Endodermal cell (in vitro differentiated cells): ENCODE measurements at regions not wholly inside any gene's neighbourhood (a gene's known extent, or its start where the extent isn't known, plus 50 kb on each side); places are given as distances from the start of the nearest gene placed in this dataset.

Experiments used
- DNase-seq: peaks from one replicate; pipeline ENCODE4 v3.0.0-alpha.2; 2017
- H3K27ac ChIP-seq: 2 replicates; pipeline ENCODE4 v1.5.1; 2013; ENCODE audit warnings: mild to moderate bottlenecking, low read depth, low read length, moderate library complexity
- H3K27me3 ChIP-seq: 2 replicates; pipeline ENCODE4 v1.6.1; 2013; ENCODE audit warnings: mild to moderate bottlenecking, low read length, moderate library complexity; ENCODE audit not compliant: insufficient read depth, control insufficient read depth, poor library complexity, severe bottlenecking
- H3K36me3 ChIP-seq: 2 replicates; pipeline ENCODE4 v1.7.0; 2013; ENCODE audit warnings: mild to moderate bottlenecking, low read length, moderate library complexity; ENCODE audit not compliant: control insufficient read depth, insufficient read depth
- H3K4me1 ChIP-seq: one replicate; pipeline ENCODE4 v1.7.0; 2013; ENCODE audit warnings: low read length; ENCODE audit not compliant: control insufficient read depth, insufficient read depth
- H3K4me3 ChIP-seq: 2 replicates; pipeline ENCODE4 v1.5.1; 2013; ENCODE audit warnings: mild to moderate bottlenecking, low read length, moderate library complexity
- H3K9ac ChIP-seq: 2 replicates; pipeline ENCODE4 v1.6.1; 2013; ENCODE audit warnings: mild to moderate bottlenecking, low read length, moderate library complexity; ENCODE audit not compliant: poor library complexity, severe bottlenecking; ENCODE audit errors: extremely low read depth
- H3K9me3 ChIP-seq: 2 replicates; pipeline ENCODE4 v1.6.1; 2013; ENCODE audit warnings: mild to moderate bottlenecking, low read length, moderate library complexity; ENCODE audit not compliant: control insufficient read depth
- H3K27ac Mint-ChIP-seq: 2 replicates; pipeline ENCODE4 v1.8.0; 2020; ENCODE audit warnings: mixed read lengths
- H3K27me3 Mint-ChIP-seq: 2 replicates; pipeline ENCODE4 v1.8.0; 2021; ENCODE audit warnings: mild to moderate bottlenecking, mixed read lengths; ENCODE audit not compliant: insufficient read depth
- H3K36me3 Mint-ChIP-seq: 2 replicates; pipeline ENCODE4 v1.8.0; 2020; ENCODE audit warnings: low read depth, mixed read lengths
- H3K4me1 Mint-ChIP-seq: 2 replicates; pipeline ENCODE4 v1.8.0; 2020; ENCODE audit warnings: mixed read lengths
- H3K4me3 Mint-ChIP-seq: 2 replicates; pipeline ENCODE4 v1.8.0; 2020; ENCODE audit warnings: mild to moderate bottlenecking, moderate library complexity, mixed read lengths
- H3K9me3 Mint-ChIP-seq: 2 replicates; pipeline ENCODE4 v1.8.0; 2020; ENCODE audit warnings: mild to moderate bottlenecking, mixed read lengths
- WGBS, 2 experiments: methylation state at CpG; one replicate each; pipeline versions ENCODE4 v1.1.5 to v1.1.7; 2013; ENCODE audit warnings: missing lambda C conversion rate in 2 of 2, mixed read lengths in 1 of 2; ENCODE audit not compliant: insufficient coverage in 1 of 2, insufficient read length in 1 of 2; 5-methylcytosine and 5-hydroxymethylcytosine counted together
- TF ChIP-seq, protein P1 (sequence below): fragments of 200-600 bp; sonication (generic); conservative IDR thresholded peaks from 2 replicates; pipeline ENCODE4 v1.5.0; 2021; ENCODE audit warnings: antibody characterized with exemption, mild to moderate bottlenecking

DNA sequence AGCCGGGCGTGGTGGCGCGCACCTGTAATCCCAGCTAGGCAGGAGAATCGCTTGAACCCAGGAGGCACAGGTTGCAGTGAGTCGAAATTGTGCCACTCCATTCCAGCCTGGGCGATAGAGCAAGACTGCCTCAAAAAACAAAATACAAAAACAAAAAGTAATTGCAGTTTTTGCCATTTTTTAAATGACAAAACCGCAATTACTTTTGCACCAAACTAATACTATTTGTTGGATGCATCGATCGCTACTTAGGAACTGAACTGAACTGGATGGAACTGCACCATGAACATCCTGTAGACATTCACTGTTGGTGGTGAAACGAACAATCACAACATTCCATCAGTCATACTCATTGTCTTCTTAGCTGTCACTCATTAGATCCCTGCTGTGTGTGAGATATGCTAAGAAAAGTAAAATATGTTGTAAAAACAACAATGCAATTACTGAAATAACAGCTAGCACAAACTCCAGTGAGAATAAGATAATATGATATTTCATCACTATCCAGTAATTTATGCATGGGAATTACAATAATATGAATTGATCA lies 341.2 kb downstream of the ACTR3B start:
- Mint-ChIP-seq H3K27ac (no peak overlapping the region), H3K27me3 (peaks cover 4% of the 10 kb centered on the region), H3K4me3 (no peak overlapping the region), H3K4me1 (no peaks in the 10 kb centered on the region), H3K9me3 (no peaks in the 10 kb centered on the region), H3K36me3 (no peaks in the 10 kb centered on the region)
- TF ChIP-seq, protein P1, sequence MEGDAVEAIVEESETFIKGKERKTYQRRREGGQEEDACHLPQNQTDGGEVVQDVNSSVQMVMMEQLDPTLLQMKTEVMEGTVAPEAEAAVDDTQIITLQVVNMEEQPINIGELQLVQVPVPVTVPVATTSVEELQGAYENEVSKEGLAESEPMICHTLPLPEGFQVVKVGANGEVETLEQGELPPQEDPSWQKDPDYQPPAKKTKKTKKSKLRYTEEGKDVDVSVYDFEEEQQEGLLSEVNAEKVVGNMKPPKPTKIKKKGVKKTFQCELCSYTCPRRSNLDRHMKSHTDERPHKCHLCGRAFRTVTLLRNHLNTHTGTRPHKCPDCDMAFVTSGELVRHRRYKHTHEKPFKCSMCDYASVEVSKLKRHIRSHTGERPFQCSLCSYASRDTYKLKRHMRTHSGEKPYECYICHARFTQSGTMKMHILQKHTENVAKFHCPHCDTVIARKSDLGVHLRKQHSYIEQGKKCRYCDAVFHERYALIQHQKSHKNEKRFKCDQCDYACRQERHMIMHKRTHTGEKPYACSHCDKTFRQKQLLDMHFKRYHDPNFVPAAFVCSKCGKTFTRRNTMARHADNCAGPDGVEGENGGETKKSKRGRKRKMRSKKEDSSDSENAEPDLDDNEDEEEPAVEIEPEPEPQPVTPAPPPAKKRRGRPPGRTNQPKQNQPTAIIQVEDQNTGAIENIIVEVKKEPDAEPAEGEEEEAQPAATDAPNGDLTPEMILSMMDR, result no peak
- no peaks in the 10 kb centered on the region for H3K27me3 ChIP-seq
- H3K4me1 ChIP-seq, result no peaks in the 10 kb centered on the region
- no peak overlapping the region for H3K27ac ChIP-seq
- no peaks in the 10 kb centered on the region for H3K36me3 ChIP-seq
- H3K9ac ChIP-seq, result no peak overlapping the region
- H3K4me3 ChIP-seq, result no peak overlapping the region
- no peaks in the 10 kb centered on the region for H3K9me3 ChIP-seq
- WGBS, 2 experiments, result 90 to 93% methylated on average over 9 to 11 of the region's 11 CpGs
- DNase-seq, result no peak

DNA sequence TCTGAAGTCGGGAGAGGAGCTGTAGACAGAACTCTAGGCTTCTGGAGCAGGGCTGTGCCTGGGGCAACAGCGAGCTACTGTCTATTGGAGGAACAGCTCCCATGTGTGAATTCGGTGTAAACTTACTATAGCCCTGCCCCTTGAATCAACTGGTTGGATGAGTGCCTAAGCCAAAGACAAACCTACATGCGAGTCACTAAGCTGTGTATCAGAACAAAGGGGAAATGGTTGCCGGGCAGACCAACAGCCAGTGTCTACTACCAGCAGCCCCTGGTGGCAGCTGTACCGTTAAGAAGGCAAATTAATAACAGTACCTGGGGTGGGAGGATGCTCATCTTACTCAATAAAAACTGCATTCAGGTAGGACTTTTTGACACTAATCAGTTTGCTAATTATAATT lies 343.6 kb downstream of the ACTR3B start:
- H3K27ac Mint-ChIP-seq, result no peak overlapping the region
- H3K36me3 ChIP-seq, result no peaks in the 10 kb centered on the region
- H3K9me3 ChIP-seq, result no peaks in the 10 kb centered on the region
- WGBS, 2 experiments, result 86 to 92% methylated on average over 6 of the region's 6 CpGs
- TF ChIP-seq, protein P1, result peak; percentile 33
- H3K27me3 Mint-ChIP-seq, result peaks cover 4% of the 10 kb centered on the region
- H3K9me3 Mint-ChIP-seq, result peaks cover 12% of the 10 kb centered on the region
- no peaks in the 10 kb centered on the region for H3K27me3 ChIP-seq
- H3K27ac ChIP-seq, result no peak overlapping the region
- no peak overlapping the region for H3K4me3 ChIP-seq
- no peak overlapping the region for H3K4me3 Mint-ChIP-seq
- H3K4me1 Mint-ChIP-seq, result no peaks in the 10 kb centered on the region
- no peak for DNase-seq
- H3K9ac ChIP-seq, result no peak overlapping the region
- no peaks in the 10 kb centered on the region for H3K36me3 Mint-ChIP-seq
- no peaks in the 10 kb centered on the region for H3K4me1 ChIP-seq

DNA sequence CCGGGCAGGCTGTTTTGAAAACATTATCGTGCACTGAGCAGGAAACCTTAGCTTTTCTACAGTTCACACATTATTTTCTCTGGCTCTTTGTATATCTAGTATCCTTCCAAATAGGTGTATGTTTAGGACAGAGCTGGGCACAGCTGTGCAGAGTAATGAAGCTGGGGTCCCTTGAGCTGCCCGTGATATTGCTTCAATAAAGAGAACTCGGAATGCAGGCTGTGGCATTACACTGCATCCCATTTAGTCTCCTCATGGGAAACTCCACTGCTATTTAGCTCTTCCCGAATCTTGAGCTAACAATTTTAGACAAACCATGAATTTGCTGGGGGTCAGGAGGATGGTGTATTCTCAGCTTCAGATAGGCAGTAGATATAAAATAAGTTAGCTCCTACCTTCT lies 348.3 kb downstream of the ACTR3B start:
- H3K4me1 ChIP-seq, result no peaks in the 10 kb centered on the region
- no peaks in the 10 kb centered on the region for H3K36me3 Mint-ChIP-seq
- no peaks in the 10 kb centered on the region for H3K36me3 ChIP-seq
- no peak overlapping the region for H3K27ac ChIP-seq
- H3K9ac ChIP-seq, result no peak overlapping the region
- H3K27me3 ChIP-seq, result no peaks in the 10 kb centered on the region
- H3K27ac Mint-ChIP-seq, result no peak overlapping the region
- peaks cover 2% of the 10 kb centered on the region for H3K4me1 Mint-ChIP-seq
- no peak overlapping the region for H3K4me3 ChIP-seq
- DNase-seq, result no peak
- TF ChIP-seq, protein P1, result no peak
- WGBS, 2 experiments, result 84 to 92% methylated on average over 4 to 5 of the region's 5 CpGs
- H3K9me3 ChIP-seq, result no peaks in the 10 kb centered on the region
- peaks cover 13% of the 10 kb centered on the region for H3K9me3 Mint-ChIP-seq
- H3K4me3 Mint-ChIP-seq, result no peak overlapping the region
- peaks cover 3% of the 10 kb centered on the region for H3K27me3 Mint-ChIP-seq
